NCI-H82 (cell line): ENCODE measurements at regions not wholly inside any gene's neighbourhood (a gene's known extent, or its start where the extent isn't known, plus 50 kb on each side); places are given as distances from the start of the nearest gene placed in this dataset.

ENCODE experiments used
- DNase-seq: peaks from one replicate; lab custom pipeline; 2025; lab: John Stamatoyannopoulos, UW

DNA sequence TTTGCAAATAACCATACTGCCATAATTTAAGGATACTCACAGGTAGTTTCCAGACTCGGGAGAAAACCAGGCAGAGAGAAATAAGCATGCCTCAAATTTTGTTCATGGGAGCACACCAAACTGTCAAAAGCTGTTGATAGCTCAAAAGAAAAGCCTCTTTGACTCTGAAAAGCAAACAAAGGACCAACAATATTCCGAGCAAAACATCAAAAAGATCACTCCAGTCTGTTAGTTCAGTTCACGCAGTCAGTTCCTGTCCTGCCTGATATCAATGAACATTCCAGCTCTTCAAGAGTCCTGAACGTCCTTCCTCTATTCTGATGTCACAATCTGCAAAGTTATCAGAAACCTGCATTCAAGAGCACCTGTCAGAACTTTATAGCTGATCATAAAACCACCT, 78.7 kb downstream of the RRM2 start:
- DNase-seq, result no peak

GRCh38 chr2:10202131-10202665, 79.7 kb downstream of the RRM2 start:
- no peak for DNase-seq

- DNase-seq, result peak; percentile 56
Measured at GRCh38 chr2:10204326-10205161, 82.0 kb downstream of the RRM2 start.

GRCh38 chr2:10205162-10205475, 82.6 kb downstream of the RRM2 start:
- no peak for DNase-seq

- DNase-seq, result no peak
Measured at GRCh38 chr2:10208736-10209135, 86.2 kb downstream of the RRM2 start.

DNA sequence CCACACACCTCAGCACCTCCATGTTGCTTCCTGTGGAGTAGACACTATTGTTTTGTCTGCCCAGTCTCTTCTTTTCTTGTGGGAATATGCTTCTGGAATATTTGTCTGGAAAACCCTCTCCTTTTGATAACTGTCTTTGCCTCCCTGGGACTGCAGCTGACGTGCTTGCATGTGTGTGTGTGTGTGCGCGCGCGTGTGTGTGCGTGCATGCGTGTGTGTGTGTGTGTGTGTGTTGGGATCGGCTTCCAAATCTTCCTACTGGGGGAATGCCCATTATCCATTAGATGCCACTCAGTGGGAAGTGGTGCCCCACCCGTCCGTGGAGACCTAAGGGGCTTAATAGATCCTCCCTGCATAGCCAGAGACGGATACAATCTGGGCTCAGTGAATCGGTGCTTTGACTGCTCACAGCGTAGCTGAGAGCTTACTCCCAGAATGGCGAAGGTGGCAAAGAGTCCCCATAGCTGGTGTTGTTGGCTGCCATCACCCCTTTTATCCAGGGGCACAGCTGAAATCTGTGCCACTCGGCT, 86.9 kb downstream of the RRM2 start:
- DNase-seq, result no peak

GRCh38 chr2:10210336-10210735, 87.8 kb downstream of the RRM2 start:
- no peak for DNase-seq

- no peak for DNase-seq
Measured at GRCh38 chr2:10211844-10212422, 89.4 kb downstream of the RRM2 start.

DNA sequence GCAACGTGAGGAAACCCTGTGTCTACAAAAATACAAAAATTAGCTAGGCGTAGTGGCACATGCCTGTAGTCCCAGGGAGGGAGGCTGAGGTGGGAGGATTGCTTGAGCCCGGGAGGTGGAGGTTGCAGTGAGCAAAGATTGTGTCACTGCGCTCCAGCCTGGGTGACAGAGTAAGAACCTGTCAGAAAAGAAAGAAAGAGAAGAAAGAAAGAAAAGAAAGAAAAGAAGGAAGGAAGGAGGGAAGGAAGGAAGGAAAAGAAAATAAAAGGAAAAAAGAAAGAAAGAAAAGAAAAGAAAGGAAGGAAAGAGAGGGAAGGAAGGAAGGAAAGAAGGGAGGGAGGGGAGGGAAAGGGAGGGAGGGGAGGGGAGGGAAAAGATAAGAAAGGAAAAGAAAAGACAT, 89.9 kb upstream of the HPCAL1 start:
- no peak for DNase-seq

DNA sequence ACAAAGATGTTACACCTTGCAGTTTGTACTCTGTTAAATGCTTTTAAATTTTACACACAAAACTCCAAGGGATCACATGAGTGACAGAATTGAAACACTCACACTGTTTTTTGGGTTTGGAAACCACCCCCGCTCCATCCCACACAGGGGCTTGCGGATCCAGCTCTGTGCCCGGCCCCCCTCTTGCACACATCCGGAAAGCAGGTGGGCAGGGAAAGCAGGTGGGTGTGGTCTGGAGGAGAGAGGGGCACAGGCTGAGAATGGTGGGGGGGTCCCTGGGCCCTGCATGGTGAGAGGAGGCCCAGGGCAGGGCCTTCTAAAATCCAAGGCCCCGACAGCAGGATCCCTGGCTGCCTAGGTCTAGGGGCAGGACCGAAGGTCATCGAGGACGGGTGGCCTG, 88.5 kb upstream of the HPCAL1 start:
- DNase-seq, result no peak

DNA sequence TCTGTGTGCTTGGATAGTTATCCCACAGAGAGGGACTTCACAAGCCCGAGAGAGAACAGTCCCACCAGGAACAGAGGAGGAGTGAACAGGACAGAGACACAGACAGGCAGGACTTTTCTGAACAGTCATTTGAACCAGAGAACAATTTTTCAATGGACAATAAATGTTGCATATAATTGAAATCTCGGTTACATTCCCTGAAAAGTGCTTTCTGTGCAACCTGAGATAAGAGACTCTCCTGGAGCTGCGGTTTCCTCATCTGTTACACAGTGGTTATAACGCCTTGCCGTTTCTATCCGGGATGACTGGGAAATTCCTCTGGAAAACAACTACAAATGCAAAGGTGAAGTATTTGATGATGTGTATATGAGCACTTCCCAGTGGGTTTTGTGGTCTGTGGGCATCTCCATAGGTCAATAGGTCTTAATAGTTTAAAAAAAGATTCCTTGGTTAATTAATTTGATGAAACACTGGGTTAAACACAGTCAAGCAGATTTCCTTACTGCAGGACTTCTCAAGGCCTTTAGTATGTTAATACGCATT, 87.2 kb upstream of the HPCAL1 start:
- no peak for DNase-seq

DNA sequence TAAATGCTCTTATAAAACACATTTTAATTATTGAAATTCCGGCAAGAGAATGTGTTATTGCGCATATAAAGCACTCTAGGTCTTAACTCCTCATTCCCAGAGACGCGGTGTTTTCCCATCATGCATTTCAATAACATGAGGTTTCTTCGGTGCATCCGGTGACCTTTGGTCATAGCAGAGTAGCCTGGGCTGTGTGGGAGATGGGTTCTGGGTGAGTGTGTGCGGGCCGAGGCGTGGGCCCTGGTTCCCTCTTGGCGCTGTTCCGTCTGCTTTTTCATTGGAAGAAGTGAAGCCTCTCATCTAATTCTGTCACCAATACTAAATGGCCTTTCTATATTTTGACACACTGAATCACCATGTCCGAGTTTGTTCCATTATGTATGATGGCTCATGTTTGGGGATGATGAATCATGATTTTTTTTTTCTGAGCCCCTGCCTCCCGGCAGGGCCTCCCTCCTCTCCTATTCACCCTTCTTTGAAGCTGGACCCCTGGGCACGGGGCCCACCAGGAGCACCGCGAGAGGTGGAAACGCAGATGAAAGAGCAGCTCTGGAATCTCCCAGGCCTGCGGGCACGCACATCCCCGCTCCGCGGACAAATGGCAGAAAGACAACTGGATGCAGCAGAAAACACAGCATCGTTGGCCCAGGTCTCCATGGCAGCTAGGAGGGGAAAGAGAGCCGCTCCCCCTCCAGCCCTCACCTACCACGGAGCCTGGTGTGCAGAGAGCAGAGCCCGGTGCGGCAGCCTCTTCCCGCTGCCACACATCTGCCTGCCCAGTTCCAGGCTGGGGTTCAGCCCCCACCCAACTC, 85.8 kb upstream of the HPCAL1 start:
- DNase-seq, result no peak

GRCh38 chr2:10217489-10218435, 84.9 kb upstream of the HPCAL1 start:
- no peak for DNase-seq

DNA sequence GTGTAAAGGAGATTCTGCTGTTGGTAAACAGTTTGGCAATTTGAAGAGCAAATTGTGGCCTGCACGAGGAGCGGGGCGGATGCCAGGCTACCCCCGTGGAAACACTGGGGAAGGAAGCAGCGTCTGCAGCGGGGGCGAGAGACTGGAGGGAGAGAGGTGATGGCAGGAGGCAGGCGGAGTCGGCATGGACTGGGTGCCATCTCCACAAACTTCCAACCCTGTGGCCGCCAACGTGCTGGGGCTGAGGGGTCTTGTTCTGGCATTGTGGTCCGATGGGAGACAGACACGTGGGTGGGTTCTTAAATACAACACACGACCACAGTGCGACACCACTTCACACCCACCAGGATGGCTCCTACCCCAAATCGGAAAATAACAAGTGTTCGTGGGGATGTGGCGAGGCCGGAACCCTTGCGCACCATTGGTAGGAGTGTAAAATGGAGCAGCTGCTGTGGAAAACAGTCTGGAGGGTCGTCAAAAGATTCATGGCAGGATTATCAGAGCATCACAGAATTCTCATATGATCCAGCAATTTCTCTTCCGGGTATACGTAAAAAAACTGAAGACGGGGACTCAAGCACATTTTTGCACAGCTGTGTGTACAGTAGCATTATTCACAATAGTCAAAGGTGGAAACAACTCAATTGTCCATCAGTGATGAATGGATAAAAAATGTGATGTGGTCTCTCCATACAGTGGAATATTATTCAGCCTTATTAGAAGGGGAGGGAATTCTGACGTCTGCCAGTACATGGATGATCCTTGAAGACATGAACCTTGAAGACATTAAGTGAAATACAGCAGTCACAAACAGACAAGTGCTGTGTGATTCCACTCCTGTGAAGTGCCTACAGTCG, 82.4 kb upstream of the HPCAL1 start:
- no peak for DNase-seq

DNA sequence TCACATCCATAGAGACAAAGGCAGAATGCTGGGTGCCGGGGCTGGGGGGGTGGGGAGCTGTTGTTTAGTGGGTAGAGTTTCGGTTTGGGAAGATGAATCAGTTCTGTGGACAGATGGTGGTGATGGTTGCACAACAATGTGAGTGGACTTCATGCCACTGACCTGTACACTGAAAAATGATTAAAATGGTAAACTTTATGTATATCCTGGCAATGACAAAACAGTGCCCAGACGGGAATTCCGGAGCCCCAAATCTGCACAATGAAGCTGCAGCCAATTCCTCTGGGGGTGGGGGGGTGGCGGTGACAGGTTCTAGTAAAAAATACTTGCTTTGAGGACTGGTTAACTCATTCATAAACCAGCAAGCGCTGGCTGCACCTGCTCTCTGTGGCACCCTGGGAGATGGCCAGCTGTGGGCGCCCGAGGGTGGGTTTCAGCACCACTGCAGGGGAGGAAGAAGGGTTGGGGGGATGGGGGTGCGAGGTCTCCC, 81.8 kb upstream of the HPCAL1 start:
- no peak for DNase-seq

DNA sequence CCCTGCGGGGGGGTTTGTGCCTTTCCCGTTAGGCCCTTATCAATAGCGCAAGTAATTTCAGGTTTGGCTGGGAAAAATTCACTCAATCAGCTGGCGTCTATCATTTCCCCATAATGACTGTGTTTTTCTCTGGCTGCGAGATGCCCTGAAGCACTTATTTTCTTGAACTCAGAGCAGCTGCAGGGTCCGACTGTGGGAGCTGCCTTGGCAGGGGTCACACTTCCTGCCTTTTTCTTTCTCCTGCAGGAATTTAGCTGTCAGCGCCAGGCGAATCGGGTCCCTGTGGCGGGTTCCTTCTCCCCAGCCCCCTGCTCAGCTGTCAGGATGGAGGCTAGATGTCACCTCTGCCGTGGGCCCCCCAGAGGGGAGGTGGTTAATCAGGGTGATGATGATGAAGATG, 81.3 kb upstream of the HPCAL1 start:
- DNase-seq, result no peak

DNA sequence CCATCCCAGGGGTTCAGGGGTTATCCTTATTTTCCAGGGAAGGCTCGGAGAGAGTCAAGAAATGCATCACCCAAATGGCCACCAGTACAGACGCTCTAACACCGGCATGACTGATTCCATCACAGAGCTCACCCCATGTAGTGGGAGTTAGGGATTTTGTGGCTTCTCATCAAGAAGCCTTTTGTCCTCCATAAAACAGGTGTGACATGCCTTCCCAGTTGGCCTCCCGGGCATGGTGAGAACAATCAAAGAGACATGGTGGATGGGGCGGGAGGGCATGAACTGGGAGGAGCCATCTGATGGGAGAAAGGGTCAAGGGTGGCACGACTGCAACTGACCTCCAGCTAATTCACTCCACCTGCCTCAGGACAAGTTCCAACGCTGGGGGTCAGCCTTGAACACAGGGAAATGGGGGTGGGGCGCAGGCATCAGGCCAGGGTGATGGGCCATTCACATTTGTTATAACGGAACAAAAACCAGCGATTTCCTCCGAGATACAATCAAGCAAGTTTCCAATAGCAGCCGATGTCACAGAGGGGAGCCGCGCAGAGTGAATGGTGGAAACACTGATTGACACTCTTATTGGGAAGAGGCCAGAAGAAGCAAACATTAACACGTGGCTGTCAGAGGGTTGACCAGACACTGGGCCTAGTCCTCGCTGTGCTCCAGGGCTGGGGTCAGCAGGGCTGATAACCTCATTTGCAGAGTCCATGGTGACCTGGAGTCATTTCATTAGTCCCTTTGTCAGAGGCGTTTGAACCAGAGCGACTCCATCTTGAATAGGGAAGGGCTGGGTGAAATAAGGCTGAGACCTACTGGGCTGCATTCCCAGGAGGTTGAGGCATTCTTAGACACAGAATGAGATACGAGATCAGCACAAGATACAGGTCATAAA, 80.5 kb upstream of the HPCAL1 start:
- no peak for DNase-seq

DNA sequence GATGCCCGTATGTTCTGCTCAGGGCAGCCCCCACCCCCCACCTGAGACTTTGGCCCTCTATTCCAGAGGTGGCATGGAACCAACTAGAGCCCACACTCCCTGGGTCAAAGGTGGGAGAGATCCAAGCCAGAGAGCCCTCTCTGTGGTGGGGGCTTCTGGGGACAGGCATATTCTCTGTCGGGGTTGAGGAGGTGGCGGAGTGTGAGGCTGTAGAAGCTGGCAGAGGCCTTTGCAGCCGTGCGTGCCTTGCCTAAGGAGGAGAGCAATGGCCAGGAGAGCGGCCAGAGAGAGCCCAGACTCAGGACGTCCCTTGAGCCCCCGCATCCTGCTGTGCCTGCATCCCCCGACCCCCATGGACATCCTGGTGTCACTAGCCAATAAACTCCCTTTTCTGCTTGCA, 79.2 kb upstream of the HPCAL1 start:
- no peak for DNase-seq
